ENCODE measurements at regions not wholly inside any gene's neighbourhood (a gene's known extent, or its start where the extent isn't known, plus 50 kb on each side); places are given as distances from the start of the nearest gene placed in this dataset.

- TF ChIP-seq CTCF (conservative IDR thresholded peaks at IDR 0.05; ENCODE audit: low read depth, low read length), result no peak
- TF ChIP-seq EZH2phosphoT487 (IDR thresholded peaks at IDR 0.05; ENCODE audit: borderline replicate concordance, low read length), result no peak
These were observed 118.0 kb upstream of the RHOBTB1 start for GRCh38 chr10:61061923-61062504.
